B cell (primary cell): ENCODE measurements at regions not wholly inside any gene's neighbourhood (a gene's known extent, or its start where the extent isn't known, plus 50 kb on each side); places are given as distances from the start of the nearest gene placed in this dataset.

Experiments used
- CTCF ChIP-seq: fragments of 200-600 bp; IDR thresholded peaks from one replicate; pipeline ENCODE4 v1.8.0; 2022; ENCODE audit warnings: antibody characterized with exemption, mild to moderate bottlenecking
- EZH2 ChIP-seq: IDR thresholded peaks from 2 replicates; pipeline ENCODE4 v1.6.1; 2012; ENCODE audit warnings: borderline replicate concordance, low read depth, mild to moderate bottlenecking, moderate library complexity, low read length; ENCODE audit not compliant: insufficient read depth, poor library complexity, severe bottlenecking

- TF ChIP-seq EZH2 (no peak), CTCF (no peak)
Measured at GRCh38 chr5:173475780-173476179, 140.7 kb downstream of the BOD1 start.
